Spleen (tissue), 11 donors: ENCODE measurements at regions not wholly inside any gene's neighbourhood (a gene's known extent, or its start where the extent isn't known, plus 50 kb on each side); places are given as distances from the start of the nearest gene placed in this dataset.

Experiments used
- DNase-seq: peaks from one replicate; pipeline ENCODE4 v3.0.0-alpha.2; 2020
- H3K27ac ChIP-seq, 8 donors: fragments of 200-600 bp; sonication (generic) in 7 of 8; 1 replicate in 4 of 8; 2 replicates in 4 of 8; pipeline versions ENCODE4 v1.5.0 to v1.8.0; 2016 to 2021; ENCODE audit warnings: inconsistent platforms in 4 of 8, mild to moderate bottlenecking in 4 of 8, moderate library complexity in 1 of 8
- H3K27me3 ChIP-seq, 7 donors: fragments of 200-600 bp; sonication (generic) in 6 of 7; replicated peaks in 1 of 7; 1 replicate in 4 of 7; 2 replicates in 3 of 7; pipeline versions ENCODE4 v1.5.0 to v1.8.0; 2016 to 2021; ENCODE audit warnings: inconsistent platforms in 3 of 7, mild to moderate bottlenecking in 1 of 7
- H3K36me3 ChIP-seq, 6 donors: fragments of 200-600 bp; sonication (generic) in 5 of 6; 1 replicate in 4 of 6; 2 replicates in 2 of 6; pipeline versions ENCODE4 v1.5.0 to v1.8.0; 2016 to 2021; ENCODE audit warnings: inconsistent platforms in 2 of 6
- H3K4me1 ChIP-seq, 6 donors: fragments of 200-600 bp; sonication (generic) in 5 of 6; 1 replicate in 3 of 6; 2 replicates in 3 of 6; pipeline versions ENCODE4 v1.5.0 to v1.8.0; 2016 to 2021; ENCODE audit warnings: inconsistent platforms in 3 of 6
- H3K4me3 ChIP-seq, 8 donors: fragments of 200-600 bp; sonication (generic) in 7 of 8; 1 replicate in 4 of 8; 2 replicates in 4 of 8; pipeline versions ENCODE4 v1.5.0 to v1.8.0; 2016 to 2021; ENCODE audit warnings: inconsistent platforms in 4 of 8, mild to moderate bottlenecking in 4 of 8, moderate library complexity in 2 of 8
- H3K9me3 ChIP-seq, 8 donors: fragments of 200-600 bp; sonication (generic) in 7 of 8; 1 replicate in 4 of 8; 2 replicates in 4 of 8; pipeline versions ENCODE4 v1.5.0 to v1.8.0; 2016 to 2021; ENCODE audit warnings: inconsistent platforms in 4 of 8
- POLR2A ChIP-seq, 3 donors: fragments of 450-650 bp; IDR thresholded peaks; one replicate each; pipeline ENCODE4 v1.5.1; 2017; ENCODE audit warnings: antibody characterized with exemption in 3 of 3, mild to moderate bottlenecking in 1 of 3
- POLR2AphosphoS5 ChIP-seq, 3 donors: sonication (generic); formaldehyde crosslinking; IDR thresholded peaks; one replicate each; pipeline ENCODE4 v1.5.1; 2017; ENCODE audit warnings: antibody characterized with exemption in 3 of 3
- WGBS, 5 donors: extraction: QIAGEN DNeasy Blood & Tissue Kit in 3 of 5; methylation state at CpG; one replicate each; pipeline versions ENCODE4 v1.1.5 to v1.1.7; 2013 to 2018; 5-methylcytosine and 5-hydroxymethylcytosine counted together
- intact Hi-C: fragments of 100-400 bp; cut with DNase I; formaldehyde crosslinking; loops from one replicate; pipeline ENCODE4 v1.15.0; 2023; ENCODE audit warnings: low total_unique reads
- TF ChIP-seq, protein P1 (sequence below), 11 experiments: fragments of 200-600 bp in 7 of 11; fragments of 450-650 bp in 4 of 11; sonication (generic) in 4 of 11; IDR thresholded peaks in 8 of 11; conservative IDR thresholded peaks in 3 of 11; 1 replicate in 7 of 11; 2 replicates in 4 of 11; pipeline versions ENCODE4 v1.4.0 to v1.8.0; 2016 to 2021; ENCODE audit warnings: antibody characterized with exemption in 11 of 11, inconsistent platforms in 4 of 11, mild to moderate bottlenecking in 1 of 11
- donor health status: healthy with polysubstance abuse.
- donor health status: DM: no; HTN: no; CAD: no; lungs with moderate emphysema.
- donor health status: DM: no; HTN: no; CAD: no.
- donor health status: Bipolar disorder and iron deficiency.
- donor health status: healthy.
- donor health status: DM: no; HTN: no; CAD: no.
- donor health status: DM: yes; HTN: yes; CAD: no.

GRCh38 chr9:2320632-2321031 lies 301.0 kb upstream of the VLDLR start:
- Histone ChIP-seq H3K4me3 (no peak overlapping the region), H3K27ac (no peak overlapping the region), H3K4me1 (no peaks in the 10 kb centered on the region), H3K27me3 (peaks cover 0 to 5% (median 0%) of the 10 kb centered on the region in 7 donors), H3K36me3 (no peaks in the 10 kb centered on the region), H3K9me3 (peaks cover 0 to 17% (median 4%) of the 10 kb centered on the region in 8 donors)
- TF ChIP-seq POLR2A (IDR thresholded peaks at IDR 0.05) (no peak), POLR2AphosphoS5 (IDR thresholded peaks at IDR 0.05) (no peak)
- TF ChIP-seq, protein P1, sequence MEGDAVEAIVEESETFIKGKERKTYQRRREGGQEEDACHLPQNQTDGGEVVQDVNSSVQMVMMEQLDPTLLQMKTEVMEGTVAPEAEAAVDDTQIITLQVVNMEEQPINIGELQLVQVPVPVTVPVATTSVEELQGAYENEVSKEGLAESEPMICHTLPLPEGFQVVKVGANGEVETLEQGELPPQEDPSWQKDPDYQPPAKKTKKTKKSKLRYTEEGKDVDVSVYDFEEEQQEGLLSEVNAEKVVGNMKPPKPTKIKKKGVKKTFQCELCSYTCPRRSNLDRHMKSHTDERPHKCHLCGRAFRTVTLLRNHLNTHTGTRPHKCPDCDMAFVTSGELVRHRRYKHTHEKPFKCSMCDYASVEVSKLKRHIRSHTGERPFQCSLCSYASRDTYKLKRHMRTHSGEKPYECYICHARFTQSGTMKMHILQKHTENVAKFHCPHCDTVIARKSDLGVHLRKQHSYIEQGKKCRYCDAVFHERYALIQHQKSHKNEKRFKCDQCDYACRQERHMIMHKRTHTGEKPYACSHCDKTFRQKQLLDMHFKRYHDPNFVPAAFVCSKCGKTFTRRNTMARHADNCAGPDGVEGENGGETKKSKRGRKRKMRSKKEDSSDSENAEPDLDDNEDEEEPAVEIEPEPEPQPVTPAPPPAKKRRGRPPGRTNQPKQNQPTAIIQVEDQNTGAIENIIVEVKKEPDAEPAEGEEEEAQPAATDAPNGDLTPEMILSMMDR (IDR thresholded peaks at IDR 0.05 in 8 of 11, conservative IDR thresholded peaks at IDR 0.05 in 3 of 11): no peak
- DNase-seq: no peak
- intact Hi-C loops: no loop called here
- 88 to 98% (median 90%) methylated on average over 2 of the region's 2 CpGs for WGBS, 5 donors

DNA sequence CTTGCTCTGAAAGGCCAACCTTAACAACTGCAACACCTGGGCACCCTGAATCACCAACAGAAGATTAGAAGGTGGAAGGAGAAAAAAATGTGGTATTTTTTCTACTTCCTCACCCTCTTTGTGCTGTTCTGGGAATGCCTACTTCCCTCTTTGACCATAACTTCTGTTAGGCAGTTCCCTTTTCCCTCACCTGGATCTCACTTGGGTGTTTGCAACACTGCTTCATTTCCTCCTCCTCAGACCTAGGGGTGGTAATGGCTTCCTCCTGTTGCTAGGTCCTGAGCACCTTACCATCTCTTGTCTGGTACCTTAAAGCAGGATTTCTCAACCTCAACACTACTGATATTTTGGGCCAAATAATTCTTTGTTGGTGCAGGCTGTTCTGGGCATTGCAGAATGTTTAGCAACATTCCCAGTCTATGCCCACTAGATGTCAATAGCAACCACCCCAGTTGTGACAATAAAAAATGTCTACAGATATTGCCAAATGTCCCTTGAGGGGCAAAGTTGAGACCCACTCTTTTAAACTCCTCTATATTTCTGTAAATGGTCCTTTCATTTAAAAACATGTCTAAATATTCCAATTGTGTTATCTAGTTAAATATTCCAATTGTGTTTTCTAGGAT lies 300.0 kb upstream of the VLDLR start:
- peaks cover 0 to 5% (median 0%) of the 10 kb centered on the region in 7 donors for H3K27me3 ChIP-seq
- no peaks in the 10 kb centered on the region for H3K4me1 ChIP-seq
- no peaks in the 10 kb centered on the region for H3K36me3 ChIP-seq
- TF ChIP-seq, protein P1 (IDR thresholded peaks at IDR 0.05 in 8 of 11, conservative IDR thresholded peaks at IDR 0.05 in 3 of 11): no peak
- no peak for TF ChIP-seq POLR2AphosphoS5 (IDR thresholded peaks at IDR 0.05)
- no peak for TF ChIP-seq POLR2A (IDR thresholded peaks at IDR 0.05)
- no peak overlapping the region for H3K4me3 ChIP-seq
- no peak for DNase-seq
- H3K27ac ChIP-seq: no peak overlapping the region
- H3K9me3 ChIP-seq: peaks cover 0 to 7% (median 0%) of the 10 kb centered on the region in 8 donors
- intact Hi-C loops: no loop called here

DNA sequence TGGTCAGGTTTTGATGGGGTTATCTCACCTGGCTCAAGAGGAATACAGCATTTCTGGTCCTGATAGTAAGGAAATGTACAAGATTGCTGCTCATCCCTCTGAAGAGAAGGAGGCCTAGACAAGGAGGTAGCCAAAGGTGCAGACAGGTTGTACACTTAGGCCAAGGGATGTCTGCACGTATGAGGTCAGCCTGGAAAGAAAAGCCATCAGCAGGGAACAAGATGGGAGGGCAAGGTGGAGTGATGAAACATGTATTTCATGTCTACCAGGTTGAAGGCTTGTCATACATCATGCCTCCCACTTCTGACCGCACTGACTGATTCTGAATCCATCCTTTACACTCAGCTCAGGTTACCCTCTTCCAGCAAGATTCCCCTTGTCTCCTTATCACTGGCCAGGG lies 296.8 kb upstream of the VLDLR start:
- H3K36me3 ChIP-seq: no peaks in the 10 kb centered on the region
- no peaks in the 10 kb centered on the region for H3K4me1 ChIP-seq
- WGBS, 5 donors: 67 to 98% (median 83%) methylated on average over 2 of the region's 2 CpGs
- intact Hi-C loops: no loop called here
- no peak overlapping the region for H3K4me3 ChIP-seq
- TF ChIP-seq, protein P1 (IDR thresholded peaks at IDR 0.05 in 8 of 11, conservative IDR thresholded peaks at IDR 0.05 in 3 of 11): no peak
- TF ChIP-seq POLR2AphosphoS5 (IDR thresholded peaks at IDR 0.05) (no peak), POLR2A (IDR thresholded peaks at IDR 0.05) (no peak)
- H3K9me3 ChIP-seq: no peaks in the 10 kb centered on the region
- no peak overlapping the region for H3K27ac ChIP-seq
- H3K27me3 ChIP-seq: peaks cover 0 to 5% (median 0%) of the 10 kb centered on the region in 7 donors
- DNase-seq: no peak

DNA sequence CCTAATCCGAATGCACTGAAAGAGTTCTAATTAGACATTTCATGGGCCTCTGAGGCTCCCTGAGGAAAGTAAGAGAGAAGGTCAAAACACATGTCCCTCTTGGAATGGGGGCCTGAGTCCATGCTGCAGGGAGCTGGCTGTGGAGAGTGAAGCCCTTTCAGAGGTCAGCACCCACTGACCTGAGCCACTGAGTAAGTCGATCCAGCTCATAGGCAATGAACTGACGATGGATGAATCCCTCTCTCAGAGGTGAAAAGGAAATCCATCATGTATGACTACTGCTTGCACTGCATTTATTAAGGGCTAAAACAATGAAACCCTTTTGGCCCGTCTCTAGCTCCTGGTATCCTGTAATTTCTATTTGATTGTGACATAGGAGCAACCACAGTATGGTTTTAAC lies 288.9 kb upstream of the VLDLR start:
- 54 to 89% (median 85%) methylated on average over 4 of the region's 4 CpGs for WGBS, 5 donors
- DNase-seq: no peak
- Histone ChIP-seq H3K4me1 (peaks cover 0 to 7% (median 6%) of the 10 kb centered on the region in 6 donors), H3K4me3 (no peak overlapping the region), H3K27me3 (no peaks in the 10 kb centered on the region), H3K27ac (no peak overlapping the region), H3K36me3 (no peaks in the 10 kb centered on the region), H3K9me3 (no peaks in the 10 kb centered on the region)
- intact Hi-C loops: no loop called here
- TF ChIP-seq POLR2AphosphoS5 (IDR thresholded peaks at IDR 0.05) (no peak), POLR2A (IDR thresholded peaks at IDR 0.05) (no peak)
- TF ChIP-seq, protein P1 (IDR thresholded peaks at IDR 0.05 in 8 of 11, conservative IDR thresholded peaks at IDR 0.05 in 3 of 11): no peak
